Stomach (tissue), 4 donors: ENCODE measurements at regions not wholly inside any gene's neighbourhood (a gene's known extent, or its start where the extent isn't known, plus 50 kb on each side); places are given as distances from the start of the nearest gene placed in this dataset.

Experiments
- CTCF ChIP-seq, 7 experiments: fragments of 450-650 bp in 4 of 7; fragments of 200-600 bp in 3 of 7; sonication (generic) in 3 of 7; IDR thresholded peaks; one replicate each; pipeline ENCODE4 v1.5.1; 2016 to 2019; ENCODE audit warnings: antibody characterized with exemption in 7 of 7, control low read depth in 2 of 7, mild to moderate bottlenecking in 1 of 7
- EP300 ChIP-seq: sonication (generic); formaldehyde crosslinking; IDR thresholded peaks from one replicate; pipeline ENCODE4 v1.6.1; 2017; ENCODE audit warnings: antibody characterized with exemption
- POLR2A ChIP-seq, 4 donors: fragments of 450-650 bp; IDR thresholded peaks; one replicate each; pipeline ENCODE4 v1.6.1; 2016; ENCODE audit warnings: antibody characterized with exemption in 4 of 4, control low read depth in 2 of 4, mild to moderate bottlenecking in 1 of 4, moderate library complexity in 1 of 4
- POLR2AphosphoS5 ChIP-seq, 3 donors: sonication (generic); formaldehyde crosslinking; IDR thresholded peaks; one replicate each; pipeline ENCODE4 v1.6.1; 2016; ENCODE audit warnings: antibody characterized with exemption in 3 of 3

GRCh38 chr13:30126903-30127428, 180.4 kb downstream of the KATNAL1 start:
- TF ChIP-seq CTCF (IDR thresholded peaks at IDR 0.05) (no peak), POLR2A (IDR thresholded peaks at IDR 0.05) (no peak), EP300 (no peak), POLR2AphosphoS5 (IDR thresholded peaks at IDR 0.05) (peak in 2 of 3 donors; percentile 45 to 59)
